CD4-positive, alpha-beta T cell (primary cell): ENCODE measurements at regions not wholly inside any gene's neighbourhood (a gene's known extent, or its start where the extent isn't known, plus 50 kb on each side); places are given as distances from the start of the nearest gene placed in this dataset.

Source experiments
- ATAC-seq: fragments of 200-7000 bp; cut with Tn5 transposase; one replicate; pipeline ENCODE4 v1.10.0; 2022; ENCODE audit warnings: mild to moderate bottlenecking; ENCODE audit not compliant: poor library complexity
- CTCF ChIA-PET: fragments of 350-600 bp; sonication (Branson Sonifier 250); formaldehyde crosslinking; loops from one replicate; lab custom pipeline; 2021; ENCODE audit warnings: antibody characterized with exemption, inconsistent platforms; lab: Charles Lee
- POLR2A ChIA-PET: fragments of 350-600 bp; sonication (Branson Sonifier 250); formaldehyde crosslinking; loops from one replicate; lab custom pipeline; 2021; ENCODE audit warnings: antibody characterized with exemption, inconsistent platforms; lab: Charles Lee
- DNase-seq, 14 experiments: peaks; one replicate each; pipeline ENCODE4 v3.0.0-alpha.2; 2013 to 2020; ENCODE audit warnings: mixed read lengths in 2 of 14
- H3K27ac ChIP-seq, 2 donors: one replicate each; pipeline versions ENCODE4 v1.5.1 to v1.7.0; 2013; ENCODE audit warnings: low read length in 2 of 2, low read depth in 1 of 2, mild to moderate bottlenecking in 1 of 2
- H3K27me3 ChIP-seq, 2 experiments: 1 replicate in 1 of 2; 2 replicates in 1 of 2; pipeline versions ENCODE4 v1.6.1 to v1.7.0; 2013; ENCODE audit warnings: low read length in 2 of 2, control low read depth in 1 of 2, mild to moderate bottlenecking in 1 of 2, moderate library complexity in 1 of 2; ENCODE audit not compliant: insufficient read depth in 2 of 2, control insufficient read depth in 1 of 2
- H3K36me3 ChIP-seq: one replicate; pipeline ENCODE4 v1.6.1; 2013; ENCODE audit warnings: low read length, control low read depth; ENCODE audit not compliant: insufficient read depth
- H3K4me1 ChIP-seq: one replicate; pipeline ENCODE4 v1.6.1; 2013; ENCODE audit warnings: low read length, control low read depth; ENCODE audit not compliant: insufficient read depth
- H3K4me3 ChIP-seq: one replicate; pipeline ENCODE4 v1.5.1; 2013; ENCODE audit warnings: mild to moderate bottlenecking, low read length, moderate library complexity
- H3K9me3 ChIP-seq, 2 experiments: 1 replicate in 1 of 2; 2 replicates in 1 of 2; pipeline versions ENCODE4 v1.6.1 to v1.7.0; 2013; ENCODE audit warnings: low read length in 2 of 2, mild to moderate bottlenecking in 2 of 2, control low read depth in 1 of 2, moderate library complexity in 1 of 2; ENCODE audit not compliant: control insufficient read depth in 1 of 2, insufficient read depth in 1 of 2
- H3K27ac Mint-ChIP-seq: one replicate; pipeline ENCODE4 v1.8.0; 2020; ENCODE audit warnings: mixed read lengths
- H3K27me3 Mint-ChIP-seq: one replicate; pipeline ENCODE4 v1.8.0; 2021; ENCODE audit warnings: mixed read lengths
- H3K36me3 Mint-ChIP-seq: one replicate; pipeline ENCODE4 v1.8.0; 2021; ENCODE audit warnings: low read depth, mixed read lengths
- H3K4me1 Mint-ChIP-seq: one replicate; pipeline ENCODE4 v1.8.0; 2021; ENCODE audit warnings: low read depth, mixed read lengths
- H3K4me3 Mint-ChIP-seq: one replicate; pipeline ENCODE4 v1.8.0; 2020; ENCODE audit warnings: mild to moderate bottlenecking, mixed read lengths
- H3K9me3 Mint-ChIP-seq: one replicate; pipeline ENCODE4 v1.8.0; 2020; ENCODE audit warnings: mixed read lengths
- intact Hi-C, 2 experiments: fragments of 100-400 bp; cut with DNase I in 1 of 2; cut with micrococcal nuclease in 1 of 2; formaldehyde crosslinking; loops; one replicate each; pipeline versions ENCODE4 v1.15.1 to v1.9.0; 2023 to 2025; cut with DNase I, micrococcal nuclease
- TF ChIP-seq, protein P1 (sequence below): fragments of 200-600 bp; IDR thresholded peaks from one replicate; pipeline ENCODE4 v1.8.0; 2022; ENCODE audit warnings: antibody characterized with exemption, mild to moderate bottlenecking

DNA sequence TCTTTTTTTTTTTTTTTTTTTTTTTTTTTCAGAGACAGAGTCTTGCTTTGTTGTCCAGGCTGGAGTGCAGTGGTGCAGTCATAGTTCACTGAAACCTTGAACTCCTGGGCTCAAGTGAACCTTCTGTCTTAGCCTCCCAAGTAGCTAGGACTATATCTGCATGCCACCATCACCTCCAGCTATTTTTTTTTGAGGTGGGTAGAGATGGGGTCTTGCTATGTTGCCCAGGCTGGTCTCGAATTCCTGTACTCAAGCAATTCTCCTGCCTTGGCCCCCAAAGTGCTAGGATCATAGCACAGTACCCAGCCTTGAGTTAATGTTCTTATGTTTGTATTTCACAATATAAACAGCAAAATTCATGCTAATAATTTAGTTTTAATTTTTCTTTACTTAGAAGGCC, 62.9 kb upstream of the IGFBP2 start:
- no peak for DNase-seq
- ChIA-PET CTCF (no interaction called here), POLR2A (no interaction called here)
- Mint-ChIP-seq H3K4me3 (no peak overlapping the region), H3K36me3 (no peaks in the 10 kb centered on the region), H3K4me1 (no peaks in the 10 kb centered on the region), H3K9me3 (peaks cover 5% of the 10 kb centered on the region), H3K27ac (no peak overlapping the region), H3K27me3 (no peaks in the 10 kb centered on the region)
- Histone ChIP-seq H3K4me3 (no peak overlapping the region), H3K27me3 (no peaks in the 10 kb centered on the region), H3K9me3 (peaks cover 0 to 6% of the 10 kb centered on the region in 2 experiments), H3K4me1 (no peaks in the 10 kb centered on the region), H3K36me3 (no peaks in the 10 kb centered on the region), H3K27ac (no peak overlapping the region)
- TF ChIP-seq, protein P1, sequence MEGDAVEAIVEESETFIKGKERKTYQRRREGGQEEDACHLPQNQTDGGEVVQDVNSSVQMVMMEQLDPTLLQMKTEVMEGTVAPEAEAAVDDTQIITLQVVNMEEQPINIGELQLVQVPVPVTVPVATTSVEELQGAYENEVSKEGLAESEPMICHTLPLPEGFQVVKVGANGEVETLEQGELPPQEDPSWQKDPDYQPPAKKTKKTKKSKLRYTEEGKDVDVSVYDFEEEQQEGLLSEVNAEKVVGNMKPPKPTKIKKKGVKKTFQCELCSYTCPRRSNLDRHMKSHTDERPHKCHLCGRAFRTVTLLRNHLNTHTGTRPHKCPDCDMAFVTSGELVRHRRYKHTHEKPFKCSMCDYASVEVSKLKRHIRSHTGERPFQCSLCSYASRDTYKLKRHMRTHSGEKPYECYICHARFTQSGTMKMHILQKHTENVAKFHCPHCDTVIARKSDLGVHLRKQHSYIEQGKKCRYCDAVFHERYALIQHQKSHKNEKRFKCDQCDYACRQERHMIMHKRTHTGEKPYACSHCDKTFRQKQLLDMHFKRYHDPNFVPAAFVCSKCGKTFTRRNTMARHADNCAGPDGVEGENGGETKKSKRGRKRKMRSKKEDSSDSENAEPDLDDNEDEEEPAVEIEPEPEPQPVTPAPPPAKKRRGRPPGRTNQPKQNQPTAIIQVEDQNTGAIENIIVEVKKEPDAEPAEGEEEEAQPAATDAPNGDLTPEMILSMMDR = no peak
- no peak for ATAC-seq
- intact Hi-C loops = no loop called here

- no peaks in the 10 kb centered on the region for H3K4me1 ChIP-seq
- Mint-ChIP-seq H3K27me3 (no peaks in the 10 kb centered on the region), H3K4me1 (peaks cover under 1% of the 10 kb centered on the region), H3K36me3 (no peaks in the 10 kb centered on the region), H3K9me3 (peaks cover 5% of the 10 kb centered on the region), H3K27ac (no peak overlapping the region), H3K4me3 (no peak overlapping the region)
- CTCF ChIA-PET = no interaction called here
- H3K9me3 ChIP-seq = peaks cover 0 to 6% of the 10 kb centered on the region in 2 experiments
- POLR2A ChIA-PET = no interaction called here
- no peak overlapping the region for H3K27ac ChIP-seq
- no peak for DNase-seq
- H3K36me3 ChIP-seq = no peaks in the 10 kb centered on the region
- intact Hi-C loops = no loop called here
- TF ChIP-seq, protein P1 = no peak
- H3K27me3 ChIP-seq = no peaks in the 10 kb centered on the region
- no peak for ATAC-seq
- H3K4me3 ChIP-seq = no peak overlapping the region
These were observed 61.9 kb upstream of the IGFBP2 start for GRCh38 chr2:216571178-216571908.

DNA sequence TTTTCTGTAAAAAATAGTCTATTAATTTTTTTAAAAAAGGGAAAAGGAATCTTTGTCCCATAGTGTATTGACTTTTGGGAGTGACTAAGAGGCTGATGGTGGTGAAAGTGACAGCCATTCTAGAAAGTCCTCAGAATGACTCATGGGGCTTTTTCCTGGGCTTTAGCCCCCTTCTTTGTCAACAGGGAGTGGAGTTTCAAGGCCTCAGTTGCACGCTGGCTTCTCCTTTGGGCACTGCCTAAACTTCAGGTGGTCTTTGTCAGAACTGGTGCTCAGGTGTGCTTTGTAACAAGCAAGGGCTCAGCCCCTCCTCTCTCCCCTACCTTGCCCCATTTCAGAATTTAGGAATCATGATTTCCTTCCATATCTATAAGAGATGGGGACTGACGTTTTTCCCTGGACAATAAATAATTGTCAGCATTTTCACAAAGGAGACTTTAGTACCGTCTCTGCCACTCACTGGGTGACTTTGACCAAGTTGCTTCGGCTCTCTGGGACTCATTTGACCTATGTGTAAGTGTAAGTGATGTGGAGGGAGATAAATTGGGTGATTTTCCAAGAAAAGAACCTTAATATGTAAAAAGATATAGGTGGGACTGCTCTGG, 61.2 kb upstream of the IGFBP2 start:
- Histone ChIP-seq H3K4me3 (no peak overlapping the region), H3K9me3 (peaks cover 0 to 6% of the 10 kb centered on the region in 2 experiments), H3K27me3 (no peaks in the 10 kb centered on the region), H3K4me1 (no peaks in the 10 kb centered on the region), H3K27ac (no peak overlapping the region), H3K36me3 (no peaks in the 10 kb centered on the region)
- ChIA-PET POLR2A (no interaction called here), CTCF (no interaction called here)
- ATAC-seq = no peak
- intact Hi-C loops = no loop called here
- Mint-ChIP-seq H3K36me3 (no peaks in the 10 kb centered on the region), H3K4me3 (no peak overlapping the region), H3K9me3 (peaks cover 5% of the 10 kb centered on the region), H3K27me3 (no peaks in the 10 kb centered on the region), H3K4me1 (peaks cover 7% of the 10 kb centered on the region), H3K27ac (no peak overlapping the region)
- no peak for DNase-seq
- TF ChIP-seq, protein P1 = no peak
